HCT116 (cell line): ENCODE measurements at regions not wholly inside any gene's neighbourhood (a gene's known extent, or its start where the extent isn't known, plus 50 kb on each side); places are given as distances from the start of the nearest gene placed in this dataset.

Experiments
- ATAC-seq: fragments of 200-7000 bp; cut with Tn5 transposase; 2 replicates; pipeline ENCODE4 v1.9.1; 2020; ENCODE audit warnings: mild to moderate bottlenecking, moderate library complexity
- BruUV-seq: library from RNA; stranded (reverse); fragments of 400-500 nt; replicated peaks from 2 replicates; lab custom pipeline; 2021; lab: Mats Ljungman, UMichigan
- CTCF ChIA-PET: fragments of 300-600 bp; sonication (Branson Sonifier 250); formaldehyde crosslinking; loops from one replicate; lab custom pipeline; 2021; ENCODE audit warnings: antibody characterized with exemption; lab: Charles Lee
- POLR2A ChIA-PET: fragments of 300-600, 350-600 bp; sonication (Branson Sonifier 250); formaldehyde crosslinking; loops from one replicate; lab custom pipeline; 2021; ENCODE audit warnings: antibody characterized with exemption; lab: Charles Lee
- RAD21 ChIA-PET, 2 experiments: fragments of 300-600 bp; sonication (Branson Sonifier 250); formaldehyde crosslinking; loops; one replicate each; lab custom pipeline; 2023; ENCODE audit warnings: low total read pairs in 2 of 2; ENCODE audit not compliant: uncharacterized antibody in 2 of 2, unreplicated experiment in 2 of 2, low non-redundant PET in 1 of 2; lab: Charles Lee
- DNase-seq: peaks from one replicate; pipeline ENCODE4 v3.0.0-alpha.2; 2010; ENCODE audit warnings: low read depth, low spot score
- H2AFZ ChIP-seq: fragments of 200-600 bp; shearing (Covaris generic), sonication (generic); 2 replicates; pipeline ENCODE4 v1.6.1; 2017; ENCODE audit warnings: low read depth, mixed run types, mixed read lengths, antibody characterized with exemption, low read length; ENCODE audit not compliant: poor library complexity, severe bottlenecking
- H3K27ac ChIP-seq: 2 replicates; pipeline ENCODE4 v1.5.1; 2012; ENCODE audit warnings: low read depth, low read length
- H3K27me3 ChIP-seq: fragments of 200-600 bp; sonication (generic); 2 replicates; pipeline ENCODE4 v1.6.1; 2016; ENCODE audit warnings: mixed run types, low read length, mixed read lengths; ENCODE audit not compliant: insufficient read depth
- H3K36me3 ChIP-seq, 2 experiments: fragments of 200-500 bp in 1 of 2; fragments of 200-600 bp in 1 of 2; sonication (Bioruptor generic) in 1 of 2; sonication (generic) in 1 of 2; 2 replicates each; pipeline versions ENCODE4 v1.5.1 to v1.6.1; 2014 to 2016; ENCODE audit warnings: low read length in 2 of 2, inconsistent platforms in 1 of 2, mixed read lengths in 1 of 2, mixed run types in 1 of 2; ENCODE audit not compliant: insufficient read depth in 2 of 2, control insufficient read depth in 1 of 2
- H3K4me1 ChIP-seq, 2 experiments: fragments of 200-600 bp in 1 of 2; sonication (generic) in 1 of 2; 2 replicates each; pipeline versions ENCODE4 v1.5.1 to v1.6.1; 2012 to 2017; ENCODE audit warnings: low read length in 2 of 2, inconsistent platforms in 1 of 2, mild to moderate bottlenecking in 1 of 2, mixed read lengths in 1 of 2, mixed run types in 1 of 2, moderate library complexity in 1 of 2; ENCODE audit not compliant: insufficient read depth in 2 of 2, control insufficient read depth in 1 of 2
- H3K4me2 ChIP-seq: fragments of 200-600 bp; sonication (generic); 2 replicates; pipeline ENCODE4 v1.6.1; 2017; ENCODE audit warnings: mixed run types, low read length, mixed read lengths
- H3K4me3 ChIP-seq, 2 experiments: fragments of 200-600 bp in 1 of 2; sonication (generic) in 1 of 2; replicated peaks in 1 of 2; 2 replicates each; pipeline ENCODE4 v1.5.1; 2011 to 2016; ENCODE audit warnings: low read length in 2 of 2, control low read depth in 1 of 2, low read depth in 1 of 2, mild to moderate bottlenecking in 1 of 2, mixed read lengths in 1 of 2, mixed run types in 1 of 2
- H3K79me2 ChIP-seq: fragments of 200-600 bp; sonication (generic); 2 replicates; pipeline ENCODE4 v1.6.1; 2017; ENCODE audit warnings: mild to moderate bottlenecking, mixed run types, low read length, moderate library complexity, mixed read lengths; ENCODE audit not compliant: insufficient read depth
- H3K9ac ChIP-seq: fragments of 200-600 bp; sonication (generic); 2 replicates; pipeline ENCODE4 v1.6.1; 2016; ENCODE audit warnings: low read length, mixed read lengths
- H3K9me2 ChIP-seq: fragments of 200-600 bp; sonication (generic), shearing (Covaris generic); 2 replicates; pipeline ENCODE4 v1.6.1; 2017; ENCODE audit warnings: mixed run types, mild to moderate bottlenecking, moderate library complexity; ENCODE audit not compliant: insufficient read depth
- H3K9me3 ChIP-seq, 2 experiments: fragments of 200-500 bp in 1 of 2; fragments of 200-600 bp in 1 of 2; sonication (Bioruptor generic) in 1 of 2; sonication (generic) in 1 of 2; 2 replicates each; pipeline ENCODE4 v1.6.1; 2014 to 2017; ENCODE audit warnings: low read length in 2 of 2, mixed read lengths in 2 of 2, inconsistent platforms in 1 of 2, low read depth in 1 of 2, mild to moderate bottlenecking in 1 of 2, mixed run types in 1 of 2, moderate library complexity in 1 of 2; ENCODE audit not compliant: control insufficient read depth in 1 of 2, insufficient read depth in 1 of 2
- H4K20me1 ChIP-seq: fragments of 200-600 bp; sonication (generic), shearing (Covaris generic); 2 replicates; pipeline ENCODE4 v1.6.1; 2017; ENCODE audit warnings: mixed run types, mild to moderate bottlenecking, moderate library complexity; ENCODE audit not compliant: insufficient read depth
- CBX3 ChIP-seq: IDR thresholded peaks from 2 replicates; pipeline ENCODE4 v1.6.1; 2012; ENCODE audit warnings: low read depth
- CEBPB ChIP-seq: IDR thresholded peaks from 2 replicates; pipeline ENCODE4 v1.6.1; 2012; ENCODE audit warnings: low read depth
- EGR1 ChIP-seq: IDR thresholded peaks from 2 replicates; pipeline ENCODE4 v1.6.1; 2012; ENCODE audit warnings: low read depth
- ELF1 ChIP-seq: IDR thresholded peaks from 2 replicates; pipeline ENCODE4 v1.6.1; 2012; ENCODE audit warnings: low read depth, borderline replicate concordance
- EZH2 ChIP-seq: fragments of 200-600 bp; sonication (generic); IDR thresholded peaks from 2 replicates; pipeline ENCODE4 v1.6.1; 2017; ENCODE audit warnings: antibody characterized with exemption, mixed run types
- JUND ChIP-seq: IDR thresholded peaks from 2 replicates; pipeline ENCODE4 v1.6.1; 2012
- MAX ChIP-seq: IDR thresholded peaks from 2 replicates; pipeline ENCODE4 v1.6.1; 2012
- POLR2A ChIP-seq: IDR thresholded peaks from 2 replicates; pipeline ENCODE4 v1.7.0; 2011; ENCODE audit warnings: borderline replicate concordance; ENCODE audit not compliant: insufficient read depth, insufficient read length; ENCODE audit errors: extremely low read depth
- POLR2AphosphoS5 ChIP-seq: IDR thresholded peaks from 2 replicates; pipeline ENCODE4 v1.6.1; 2011; ENCODE audit warnings: mild to moderate bottlenecking, low read depth, low read length, moderate library complexity
- RAD21 ChIP-seq: IDR thresholded peaks from 2 replicates; pipeline ENCODE4 v1.6.1; 2012; ENCODE audit warnings: low read depth, mild to moderate bottlenecking
- SIN3A ChIP-seq: IDR thresholded peaks from 2 replicates; pipeline ENCODE4 v1.6.1; 2012; ENCODE audit warnings: low read depth
- SRF ChIP-seq: IDR thresholded peaks from 2 replicates; pipeline ENCODE4 v1.6.1; 2012; ENCODE audit warnings: low read depth
- YY1 ChIP-seq: IDR thresholded peaks from 2 replicates; pipeline ENCODE4 v1.6.1; 2011; ENCODE audit warnings: low read length, low read depth, moderate library complexity, mild to moderate bottlenecking; ENCODE audit not compliant: insufficient replicate concordance; ENCODE audit errors: extremely low read depth
- ZFX ChIP-seq: fragments of 450-650 bp; IDR thresholded peaks from 2 replicates; pipeline ENCODE4 v1.6.1; 2017
- ZNF274 ChIP-seq: fragments of 200-500 bp; sonication (Bioruptor generic); IDR thresholded peaks from 2 replicates; pipeline ENCODE4 v1.6.1; 2014; ENCODE audit warnings: mild to moderate bottlenecking, low read depth, low read length, inconsistent platforms
- intact Hi-C: fragments of 100-400 bp; cut with micrococcal nuclease; formaldehyde crosslinking; loops from 2 replicates; pipeline ENCODE4 v1.10.0; 2022
- TF ChIP-seq, protein P1 (sequence below), 3 experiments: fragments of 200-600 bp in 1 of 3; sonication (generic) in 1 of 3; IDR thresholded peaks in 2 of 3; conservative IDR thresholded peaks in 1 of 3; 2 replicates each; pipeline ENCODE4 v1.5.1; 2012 to 2017; ENCODE audit warnings: low read depth in 2 of 3, low read length in 2 of 3, antibody characterized with exemption in 1 of 3, borderline replicate concordance in 1 of 3, control low read depth in 1 of 3, mild to moderate bottlenecking in 1 of 3, mixed read lengths in 1 of 3, mixed run types in 1 of 3, moderate library complexity in 1 of 3; ENCODE audit not compliant: insufficient read depth in 1 of 3
- TF ChIP-seq, protein P2 (sequence below): IDR thresholded peaks from 2 replicates; pipeline ENCODE4 v1.6.1; 2012

DNA sequence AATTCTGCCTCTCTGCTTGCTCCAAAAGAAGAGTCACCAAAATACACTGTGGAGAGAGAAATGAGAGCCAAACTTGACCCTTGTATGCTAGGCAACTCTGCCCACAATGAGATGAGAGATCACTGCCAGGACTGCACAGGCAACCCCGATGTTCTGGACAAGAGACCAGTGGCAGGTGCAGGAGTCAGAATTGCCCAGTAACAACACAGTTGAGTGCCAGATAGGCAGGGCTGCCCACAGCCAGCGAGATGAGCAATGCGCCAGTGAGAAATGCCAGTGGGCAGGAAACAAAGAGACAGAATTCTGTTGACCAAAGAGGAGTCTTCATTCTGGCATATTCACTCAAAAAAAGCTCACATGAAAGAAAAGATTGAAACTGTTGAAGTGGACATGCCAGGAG is 570.7 kb downstream of the CAAP1 start:
- Histone ChIP-seq H3K4me3 (no peak overlapping the region), H3K27me3 (no peaks in the 10 kb centered on the region), H3K9ac (no peak overlapping the region), H3K27ac (no peak overlapping the region), H3K4me1 (no peaks in the 10 kb centered on the region), H3K79me2 (no peaks in the 10 kb centered on the region), H3K9me2 (no peaks in the 10 kb centered on the region), H3K9me3 (peaks cover 0 to 16% of the 10 kb centered on the region in 2 experiments; a peak in 1 of 4 replicates), H3K36me3 (no peaks in the 10 kb centered on the region), H4K20me1 (no peaks in the 10 kb centered on the region; the same call in 1 of the 2 replicates), H2AFZ (no peak overlapping the region), H3K4me2 (no peak overlapping the region)
- no peak for DNase-seq
- ChIA-PET CTCF (no interaction called here), RAD21 (no interaction called here), POLR2A (no interaction called here)
- BruUV-seq: no TSS peak
- TF ChIP-seq RAD21 (no peak), JUND (no peak), YY1 (no peak), EGR1 (no peak), CBX3 (no peak)
- TF ChIP-seq, protein P1, sequence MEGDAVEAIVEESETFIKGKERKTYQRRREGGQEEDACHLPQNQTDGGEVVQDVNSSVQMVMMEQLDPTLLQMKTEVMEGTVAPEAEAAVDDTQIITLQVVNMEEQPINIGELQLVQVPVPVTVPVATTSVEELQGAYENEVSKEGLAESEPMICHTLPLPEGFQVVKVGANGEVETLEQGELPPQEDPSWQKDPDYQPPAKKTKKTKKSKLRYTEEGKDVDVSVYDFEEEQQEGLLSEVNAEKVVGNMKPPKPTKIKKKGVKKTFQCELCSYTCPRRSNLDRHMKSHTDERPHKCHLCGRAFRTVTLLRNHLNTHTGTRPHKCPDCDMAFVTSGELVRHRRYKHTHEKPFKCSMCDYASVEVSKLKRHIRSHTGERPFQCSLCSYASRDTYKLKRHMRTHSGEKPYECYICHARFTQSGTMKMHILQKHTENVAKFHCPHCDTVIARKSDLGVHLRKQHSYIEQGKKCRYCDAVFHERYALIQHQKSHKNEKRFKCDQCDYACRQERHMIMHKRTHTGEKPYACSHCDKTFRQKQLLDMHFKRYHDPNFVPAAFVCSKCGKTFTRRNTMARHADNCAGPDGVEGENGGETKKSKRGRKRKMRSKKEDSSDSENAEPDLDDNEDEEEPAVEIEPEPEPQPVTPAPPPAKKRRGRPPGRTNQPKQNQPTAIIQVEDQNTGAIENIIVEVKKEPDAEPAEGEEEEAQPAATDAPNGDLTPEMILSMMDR (IDR thresholded peaks at IDR 0.05 in 2 of 3, conservative IDR thresholded peaks at IDR 0.05 in 1 of 3; ENCODE audit: borderline replicate concordance in 1 of 3, insufficient read depth in 1 of 3, low read depth in 2 of 3, low read length in 2 of 3): no peak
- ATAC-seq: no peak
- intact Hi-C loops: no loop called here

- RAD21 ChIA-PET: no interaction called here
Observed at GRCh38 chr9:26319859-26320258, 572.7 kb downstream of the CAAP1 start.

More at GRCh38 chr9:26319859-26320258, 572.7 kb downstream of the CAAP1 start:
- Histone ChIP-seq H3K9ac (no peak overlapping the region), H3K79me2 (no peaks in the 10 kb centered on the region), H4K20me1 (no peaks in the 10 kb centered on the region), H3K9me2 (no peaks in the 10 kb centered on the region), H3K27ac (no peak overlapping the region), H3K27me3 (no peaks in the 10 kb centered on the region), H3K36me3 (no peaks in the 10 kb centered on the region), H3K4me1 (no peaks in the 10 kb centered on the region), H2AFZ (no peak overlapping the region), H3K4me2 (no peak overlapping the region), H3K4me3 (no peak overlapping the region), H3K9me3 (peaks cover 0 to 11% of the 10 kb centered on the region in 2 experiments; a peak in 1 of 4 replicates)
- no peak for DNase-seq
- intact Hi-C loops: no loop called here
- POLR2A ChIA-PET: no interaction called here
- no peak for ATAC-seq
- no TSS peak for BruUV-seq
- TF ChIP-seq ZFX (no peak), EZH2 (no peak), CEBPB (no peak), JUND (no peak), ELF1 (no peak), SIN3A (no peak), RAD21 (no peak), POLR2AphosphoS5 (no peak), MAX (no peak), ZNF274 (no peak), CBX3 (no peak), POLR2A (no peak), EGR1 (no peak), SRF (no peak)
- TF ChIP-seq, protein P1 (IDR thresholded peaks at IDR 0.05 in 2 of 3, conservative IDR thresholded peaks at IDR 0.05 in 1 of 3; ENCODE audit: borderline replicate concordance in 1 of 3, insufficient read depth in 1 of 3, low read depth in 2 of 3, low read length in 2 of 3): no peak
- TF ChIP-seq, protein P2, sequence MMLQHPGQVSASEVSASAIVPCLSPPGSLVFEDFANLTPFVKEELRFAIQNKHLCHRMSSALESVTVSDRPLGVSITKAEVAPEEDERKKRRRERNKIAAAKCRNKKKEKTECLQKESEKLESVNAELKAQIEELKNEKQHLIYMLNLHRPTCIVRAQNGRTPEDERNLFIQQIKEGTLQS: no peak
- CTCF ChIA-PET: no interaction called here
